Adrenal gland (tissue), 9 donors: ENCODE measurements at regions not wholly inside any gene's neighbourhood (a gene's known extent, or its start where the extent isn't known, plus 50 kb on each side); places are given as distances from the start of the nearest gene placed in this dataset.

Source experiments
- DNase-seq, 7 donors: peaks; one replicate each; pipeline ENCODE4 v3.0.0-alpha.2; 2019 to 2020
- H3K27ac ChIP-seq, 5 donors: fragments of 200-600 bp; sonication (generic) in 4 of 5; 1 replicate in 3 of 5; 2 replicates in 2 of 5; pipeline versions ENCODE4 v1.5.1 to v1.8.0; 2016 to 2020; ENCODE audit warnings: mild to moderate bottlenecking in 1 of 5
- H3K27me3 ChIP-seq: fragments of 200-600 bp; 2 replicates; pipeline ENCODE4 v1.8.0; 2021
- H3K36me3 ChIP-seq, 2 donors: fragments of 200-600 bp; replicated peaks in 1 of 2; 1 replicate in 1 of 2; 2 replicates in 1 of 2; pipeline versions ENCODE4 v1.5.1 to v1.8.0; 2018 to 2022
- H3K4me1 ChIP-seq, 2 donors: fragments of 200-600 bp; replicated peaks in 1 of 2; 1 replicate in 1 of 2; 2 replicates in 1 of 2; pipeline versions ENCODE4 v1.5.1 to v1.8.0; 2018 to 2021
- H3K4me3 ChIP-seq, 4 donors: fragments of 200-600 bp; sonication (generic) in 3 of 4; one replicate each; pipeline ENCODE4 v1.5.1; 2016 to 2018
- H3K9me3 ChIP-seq, 3 donors: fragments of 200-600 bp; sonication (generic) in 1 of 3; replicated peaks in 1 of 3; 1 replicate in 2 of 3; 2 replicates in 1 of 3; pipeline versions ENCODE4 v1.5.1 to v1.8.0; 2016 to 2021
- POLR2A ChIP-seq, 2 donors: fragments of 450-650 bp; IDR thresholded peaks; one replicate each; pipeline ENCODE4 v1.6.1; 2017; ENCODE audit warnings: antibody characterized with exemption in 2 of 2, mild to moderate bottlenecking in 2 of 2, moderate library complexity in 1 of 2
- WGBS, 4 donors: extraction: QIAGEN DNeasy Blood & Tissue Kit in 2 of 4; methylation state at CpG; one replicate each; pipeline versions ENCODE4 v1.1.5 to v1.1.7; 2013 to 2017; 5-methylcytosine and 5-hydroxymethylcytosine counted together
- intact Hi-C, 2 donors: fragments of 100-400 bp; cut with DNase I; formaldehyde crosslinking; loops; one replicate each; pipeline versions ENCODE4 v1.14.1 to v1.15.0; 2022 to 2023
- TF ChIP-seq, protein P1 (sequence below), 6 experiments: fragments of 450-650 bp in 4 of 6; fragments of 200-600 bp in 2 of 6; sonication (generic) in 1 of 6; IDR thresholded peaks; 1 replicate in 5 of 6; 2 replicates in 1 of 6; pipeline versions ENCODE4 v1.5.1 to v1.8.0; 2016 to 2021; ENCODE audit warnings: antibody characterized with exemption in 6 of 6, mild to moderate bottlenecking in 2 of 6, moderate library complexity in 1 of 6
- donor health status: healthy with polysubstance abuse.
- donor health status: Bipolar disorder and iron deficiency.
- donor health status: DM: yes; HTN: yes; CAD: no.
- donor health status: DM: no; HTN: no; CAD: no.
- donor health status: DM: no; HTN: no; CAD: no.

GRCh38 chr1:22250724-22251123 is 107.8 kb upstream of the WNT4 start:
- no peak for DNase-seq
- no peaks in the 10 kb centered on the region for H3K4me1 ChIP-seq
- intact Hi-C loops, result no loop called here
- H3K9me3 ChIP-seq, result no peaks in the 10 kb centered on the region
- H3K4me3 ChIP-seq, result no peak overlapping the region
- TF ChIP-seq POLR2A (IDR thresholded peaks at IDR 0.05), result no peak
- TF ChIP-seq, protein P1, sequence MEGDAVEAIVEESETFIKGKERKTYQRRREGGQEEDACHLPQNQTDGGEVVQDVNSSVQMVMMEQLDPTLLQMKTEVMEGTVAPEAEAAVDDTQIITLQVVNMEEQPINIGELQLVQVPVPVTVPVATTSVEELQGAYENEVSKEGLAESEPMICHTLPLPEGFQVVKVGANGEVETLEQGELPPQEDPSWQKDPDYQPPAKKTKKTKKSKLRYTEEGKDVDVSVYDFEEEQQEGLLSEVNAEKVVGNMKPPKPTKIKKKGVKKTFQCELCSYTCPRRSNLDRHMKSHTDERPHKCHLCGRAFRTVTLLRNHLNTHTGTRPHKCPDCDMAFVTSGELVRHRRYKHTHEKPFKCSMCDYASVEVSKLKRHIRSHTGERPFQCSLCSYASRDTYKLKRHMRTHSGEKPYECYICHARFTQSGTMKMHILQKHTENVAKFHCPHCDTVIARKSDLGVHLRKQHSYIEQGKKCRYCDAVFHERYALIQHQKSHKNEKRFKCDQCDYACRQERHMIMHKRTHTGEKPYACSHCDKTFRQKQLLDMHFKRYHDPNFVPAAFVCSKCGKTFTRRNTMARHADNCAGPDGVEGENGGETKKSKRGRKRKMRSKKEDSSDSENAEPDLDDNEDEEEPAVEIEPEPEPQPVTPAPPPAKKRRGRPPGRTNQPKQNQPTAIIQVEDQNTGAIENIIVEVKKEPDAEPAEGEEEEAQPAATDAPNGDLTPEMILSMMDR (IDR thresholded peaks at IDR 0.05), result no peak
- H3K27me3 ChIP-seq, result no peaks in the 10 kb centered on the region
- 50 to 76% (median 67%) methylated on average over 1 to 11 of the region's 11 CpGs for WGBS, 4 donors
- H3K27ac ChIP-seq, result no peak overlapping the region
- no peaks in the 10 kb centered on the region for H3K36me3 ChIP-seq

DNA sequence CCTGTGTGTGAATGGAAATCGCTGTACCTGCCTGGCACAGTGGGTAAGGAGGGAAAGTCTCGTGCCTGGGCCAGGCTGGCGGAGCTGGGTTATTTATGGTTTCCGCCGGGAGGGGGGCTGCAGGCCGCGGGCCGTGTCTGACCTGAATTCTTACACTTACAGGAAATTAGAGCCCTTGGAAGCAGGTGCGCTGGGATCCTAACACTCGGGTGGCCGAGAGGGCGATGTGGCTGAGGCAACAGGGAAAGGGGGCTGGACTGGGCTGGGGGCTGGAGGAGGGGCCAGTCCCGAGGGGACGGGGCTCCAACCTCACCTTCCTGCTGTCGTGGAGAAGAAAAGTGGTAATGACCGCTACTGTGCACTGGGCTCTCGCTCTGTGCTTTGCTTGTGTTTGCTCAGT is 109.4 kb upstream of the WNT4 start:
- Histone ChIP-seq H3K9me3 (no peaks in the 10 kb centered on the region), H3K27ac (no peak overlapping the region), H3K27me3 (no peaks in the 10 kb centered on the region), H3K4me3 (no peak overlapping the region), H3K36me3 (no peaks in the 10 kb centered on the region), H3K4me1 (no peaks in the 10 kb centered on the region)
- TF ChIP-seq POLR2A (IDR thresholded peaks at IDR 0.05), result no peak
- TF ChIP-seq, protein P1 (IDR thresholded peaks at IDR 0.05), result no peak
- DNase-seq, result no peak
- WGBS, 4 donors, result 56 to 63% (median 59%) methylated on average over 17 of the region's 17 CpGs
- intact Hi-C loops, result no loop called here

DNA sequence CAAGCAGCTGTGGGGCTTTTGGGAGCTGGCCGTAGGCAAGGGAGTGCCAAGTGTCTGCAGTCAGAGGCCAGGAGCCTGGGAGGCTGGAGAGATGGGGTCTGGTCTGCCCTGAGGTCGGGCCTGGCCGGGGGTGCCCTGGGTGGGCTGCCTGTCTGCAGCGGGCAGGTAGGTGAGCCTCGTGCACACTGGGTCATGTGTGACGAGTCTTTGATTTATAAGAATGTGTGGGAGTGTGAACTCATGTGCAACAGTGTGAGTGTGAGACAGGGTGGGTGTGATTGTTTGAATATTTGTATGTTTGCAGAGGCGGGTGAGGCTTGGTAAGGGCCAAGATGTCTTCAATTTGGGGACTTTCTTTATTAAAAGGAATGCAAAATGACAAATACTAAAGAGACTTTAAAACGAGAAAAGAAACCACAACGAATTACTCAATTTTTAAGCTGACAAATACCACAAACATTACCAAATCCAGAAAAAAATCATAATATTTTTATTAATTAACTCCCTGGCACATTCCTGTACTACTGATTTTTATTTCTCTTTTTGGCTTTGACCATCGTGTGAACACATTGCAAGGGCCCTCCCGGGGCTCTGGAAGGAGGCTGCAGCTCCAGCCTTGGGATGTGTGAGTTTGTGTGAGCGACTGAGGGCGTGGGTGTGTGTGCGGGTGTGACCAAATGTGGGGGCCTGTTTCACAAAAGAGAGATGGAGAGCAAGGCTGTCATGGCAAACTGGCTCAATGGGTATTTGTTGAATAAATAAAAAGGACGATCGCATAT is 110.3 kb upstream of the WNT4 start:
- Histone ChIP-seq H3K4me3 (no peak overlapping the region), H3K36me3 (no peaks in the 10 kb centered on the region), H3K27me3 (no peaks in the 10 kb centered on the region), H3K9me3 (no peaks in the 10 kb centered on the region), H3K4me1 (no peaks in the 10 kb centered on the region), H3K27ac (no peak overlapping the region)
- intact Hi-C loops, result no loop called here
- 64 to 74% (median 71%) methylated on average over 16 of the region's 16 CpGs for WGBS, 4 donors
- no peak for DNase-seq
- TF ChIP-seq, protein P1 (IDR thresholded peaks at IDR 0.05), result no peak
- no peak for TF ChIP-seq POLR2A (IDR thresholded peaks at IDR 0.05)

GRCh38 chr1:22254756-22255155 is 111.9 kb upstream of the WNT4 start:
- intact Hi-C loops, result no loop called here
- Histone ChIP-seq H3K4me3 (no peak overlapping the region), H3K27ac (no peak overlapping the region), H3K9me3 (no peaks in the 10 kb centered on the region), H3K36me3 (no peaks in the 10 kb centered on the region), H3K27me3 (no peaks in the 10 kb centered on the region), H3K4me1 (no peaks in the 10 kb centered on the region)
- TF ChIP-seq POLR2A (IDR thresholded peaks at IDR 0.05), result no peak
- TF ChIP-seq, protein P1 (IDR thresholded peaks at IDR 0.05), result no peak
- DNase-seq, result no peak
- 72 to 86% (median 82%) methylated on average over 6 to 7 of the region's 7 CpGs for WGBS, 4 donors
